Fibroblast of lung (primary cell): ENCODE measurements at regions not wholly inside any gene's neighbourhood (a gene's known extent, or its start where the extent isn't known, plus 50 kb on each side); places are given as distances from the start of the nearest gene placed in this dataset.

Source experiments
- DNase-seq, 2 donors: peaks; one replicate each; pipeline versions ENCODE4 v3.0.0 to v3.0.0-alpha.2; 2010; ENCODE audit warnings: low read depth in 2 of 2
- H2AFZ ChIP-seq: 2 replicates; pipeline ENCODE4 v1.5.1; 2012; ENCODE audit warnings: low read length, control low read depth, inconsistent platforms
- H3K27ac ChIP-seq: 2 replicates; pipeline ENCODE4 v1.5.1; 2011; ENCODE audit warnings: low read length, control low read depth; ENCODE audit not compliant: insufficient read depth
- H3K27me3 ChIP-seq: 2 replicates; pipeline ENCODE4 v1.5.1; 2011; ENCODE audit warnings: mild to moderate bottlenecking, low read length; ENCODE audit not compliant: control insufficient read depth, insufficient read depth
- H3K36me3 ChIP-seq: 2 replicates; pipeline ENCODE4 v1.5.1; 2011; ENCODE audit warnings: low read length; ENCODE audit not compliant: control insufficient read depth, insufficient read depth
- H3K4me1 ChIP-seq: 2 replicates; pipeline ENCODE4 v1.5.1; 2011; ENCODE audit warnings: low read length; ENCODE audit not compliant: control insufficient read depth, insufficient read depth; ENCODE audit errors: extremely low read depth
- H3K4me2 ChIP-seq: 2 replicates; pipeline ENCODE4 v1.5.1; 2011; ENCODE audit warnings: low read length, control low read depth; ENCODE audit not compliant: insufficient read depth; ENCODE audit errors: extremely low read depth
- H3K4me3 ChIP-seq, 4 experiments: fragments of 200-600 bp in 1 of 4; sonication (generic) in 1 of 4; replicated peaks in 1 of 4; 2 replicates each; pipeline ENCODE4 v1.5.1; 2011 to 2016; ENCODE audit warnings: low read length in 4 of 4, low read depth in 3 of 4, mild to moderate bottlenecking in 3 of 4, control low read depth in 2 of 4, inconsistent platforms in 1 of 4, mixed read lengths in 1 of 4; ENCODE audit not compliant: insufficient read depth in 1 of 4; ENCODE audit errors: control extremely low read depth in 1 of 4
- H3K79me2 ChIP-seq: 2 replicates; pipeline ENCODE4 v1.5.1; 2012; ENCODE audit warnings: mild to moderate bottlenecking, low read length, inconsistent platforms; ENCODE audit not compliant: control insufficient read depth, insufficient read depth
- H3K9ac ChIP-seq: 2 replicates; pipeline ENCODE4 v1.5.1; 2011; ENCODE audit warnings: mild to moderate bottlenecking, low read length, control low read depth; ENCODE audit not compliant: insufficient read depth
- H3K9me3 ChIP-seq: 2 replicates; pipeline ENCODE4 v1.5.1; 2012; ENCODE audit warnings: low read depth, low read length; ENCODE audit not compliant: control insufficient read depth, insufficient read depth
- H4K20me1 ChIP-seq: 2 replicates; pipeline ENCODE4 v1.5.1; 2011; ENCODE audit warnings: low read length; ENCODE audit not compliant: control insufficient read depth, insufficient read depth; ENCODE audit errors: extremely low read depth
- EZH2 ChIP-seq: IDR thresholded peaks from 2 replicates; pipeline ENCODE4 v1.5.1; 2012; ENCODE audit warnings: low read length, control low read depth, mild to moderate bottlenecking; ENCODE audit errors: missing control alignments
- TF ChIP-seq, protein P1 (sequence below), 2 donors: IDR thresholded peaks in 1 of 2; conservative IDR thresholded peaks in 1 of 2; 1 replicate in 1 of 2; 2 replicates in 1 of 2; pipeline ENCODE4 v1.5.1; 2011 to 2012; ENCODE audit warnings: low read length in 2 of 2, control low read depth in 1 of 2, inconsistent platforms in 1 of 2, low read depth in 1 of 2, mild to moderate bottlenecking in 1 of 2

DNA sequence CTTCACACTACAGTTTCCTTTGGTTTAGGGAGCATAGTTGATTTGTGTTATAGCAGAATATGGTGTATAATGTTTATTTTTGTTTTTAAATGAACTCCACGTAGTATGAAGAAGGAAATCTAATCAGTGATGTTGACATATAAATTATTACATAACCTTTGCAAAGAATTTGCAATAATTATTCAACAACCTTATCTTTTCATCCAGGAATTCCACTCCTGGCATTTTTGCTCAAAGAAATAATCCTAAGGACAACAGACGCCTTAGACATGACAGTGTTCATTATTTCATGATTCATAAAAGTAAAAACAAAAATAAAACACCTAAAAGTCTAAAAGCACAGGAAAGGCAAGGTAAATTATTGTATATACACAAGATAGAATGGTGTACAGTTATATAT, 229.2 kb downstream of the EPM2A start:
- Histone ChIP-seq H3K79me2 (no peaks in the 10 kb centered on the region), H2AFZ (no peak overlapping the region), H3K4me3 (no peak overlapping the region), H3K9me3 (no peaks in the 10 kb centered on the region), H3K27me3 (no peaks in the 10 kb centered on the region), H3K4me2 (no peak overlapping the region), H3K4me1 (no peaks in the 10 kb centered on the region), H3K36me3 (no peaks in the 10 kb centered on the region), H4K20me1 (no peaks in the 10 kb centered on the region), H3K9ac (no peak overlapping the region), H3K27ac (no peak overlapping the region)
- TF ChIP-seq, protein P1, sequence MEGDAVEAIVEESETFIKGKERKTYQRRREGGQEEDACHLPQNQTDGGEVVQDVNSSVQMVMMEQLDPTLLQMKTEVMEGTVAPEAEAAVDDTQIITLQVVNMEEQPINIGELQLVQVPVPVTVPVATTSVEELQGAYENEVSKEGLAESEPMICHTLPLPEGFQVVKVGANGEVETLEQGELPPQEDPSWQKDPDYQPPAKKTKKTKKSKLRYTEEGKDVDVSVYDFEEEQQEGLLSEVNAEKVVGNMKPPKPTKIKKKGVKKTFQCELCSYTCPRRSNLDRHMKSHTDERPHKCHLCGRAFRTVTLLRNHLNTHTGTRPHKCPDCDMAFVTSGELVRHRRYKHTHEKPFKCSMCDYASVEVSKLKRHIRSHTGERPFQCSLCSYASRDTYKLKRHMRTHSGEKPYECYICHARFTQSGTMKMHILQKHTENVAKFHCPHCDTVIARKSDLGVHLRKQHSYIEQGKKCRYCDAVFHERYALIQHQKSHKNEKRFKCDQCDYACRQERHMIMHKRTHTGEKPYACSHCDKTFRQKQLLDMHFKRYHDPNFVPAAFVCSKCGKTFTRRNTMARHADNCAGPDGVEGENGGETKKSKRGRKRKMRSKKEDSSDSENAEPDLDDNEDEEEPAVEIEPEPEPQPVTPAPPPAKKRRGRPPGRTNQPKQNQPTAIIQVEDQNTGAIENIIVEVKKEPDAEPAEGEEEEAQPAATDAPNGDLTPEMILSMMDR (conservative IDR thresholded peaks at IDR 0.05 in 1 of 2, IDR thresholded peaks at IDR 0.05 in 1 of 2; ENCODE audit: low read depth in 1 of 2, low read length in 2 of 2), result no peak
- TF ChIP-seq EZH2, result no peak
- DNase-seq, result no peak

DNA sequence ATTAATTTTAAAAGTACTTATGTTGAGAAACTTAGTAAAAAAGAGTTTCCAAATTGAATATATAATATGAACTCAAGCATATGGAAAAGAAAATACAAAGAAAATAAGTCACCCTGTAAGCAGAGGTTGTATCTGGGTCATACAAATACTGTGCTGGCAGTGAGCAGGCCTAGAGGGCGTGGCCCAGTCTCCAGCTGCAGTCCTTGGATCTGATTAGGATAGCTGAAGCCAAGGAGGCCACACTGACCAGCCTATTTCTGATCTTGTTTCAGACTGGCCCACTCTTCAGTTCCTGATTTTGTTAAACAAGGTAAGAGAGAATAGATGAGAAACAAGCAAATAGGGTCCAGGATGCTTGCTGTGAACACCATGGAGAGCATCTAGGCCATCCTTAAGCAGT, 228.8 kb downstream of the EPM2A start:
- H2AFZ ChIP-seq, result no peak overlapping the region
- TF ChIP-seq, protein P1 (conservative IDR thresholded peaks at IDR 0.05 in 1 of 2, IDR thresholded peaks at IDR 0.05 in 1 of 2; ENCODE audit: low read depth in 1 of 2, low read length in 2 of 2), result no peak
- no peak for TF ChIP-seq EZH2
- no peak overlapping the region for H3K9ac ChIP-seq
- no peaks in the 10 kb centered on the region for H3K36me3 ChIP-seq
- no peak overlapping the region for H3K27ac ChIP-seq
- H3K4me3 ChIP-seq, result no peak overlapping the region
- no peak overlapping the region for H3K4me2 ChIP-seq
- H3K4me1 ChIP-seq, result no peaks in the 10 kb centered on the region
- H3K9me3 ChIP-seq, result no peaks in the 10 kb centered on the region
- H4K20me1 ChIP-seq, result no peaks in the 10 kb centered on the region
- DNase-seq, result peak in 1 of 2 donors; percentile 26
- no peaks in the 10 kb centered on the region for H3K79me2 ChIP-seq
- H3K27me3 ChIP-seq, result no peaks in the 10 kb centered on the region

DNA sequence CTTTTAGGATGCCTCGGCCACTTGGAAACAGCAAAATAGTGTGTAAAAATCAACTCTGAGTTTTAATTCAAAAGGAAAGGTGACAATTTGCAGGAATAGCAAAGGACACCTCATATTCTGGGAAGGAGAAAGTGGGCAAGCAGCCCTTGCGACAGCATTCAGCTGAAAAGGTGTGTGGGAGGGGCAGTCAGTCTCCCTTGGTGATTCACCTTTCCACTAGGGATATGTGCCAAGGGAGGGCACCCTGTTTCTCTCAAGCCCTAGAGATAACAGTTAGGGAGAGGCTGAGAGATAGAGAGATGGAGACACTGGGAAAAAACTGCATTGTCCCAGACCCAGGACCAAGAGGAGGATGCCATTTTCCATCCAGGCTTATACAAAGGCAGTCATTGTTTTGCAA, 228.1 kb downstream of the EPM2A start:
- Histone ChIP-seq H3K27me3 (no peaks in the 10 kb centered on the region), H4K20me1 (no peaks in the 10 kb centered on the region), H3K9ac (no peak overlapping the region), H3K4me3 (no peak overlapping the region), H3K36me3 (no peaks in the 10 kb centered on the region), H3K9me3 (no peaks in the 10 kb centered on the region), H3K27ac (no peak overlapping the region), H3K79me2 (no peaks in the 10 kb centered on the region), H2AFZ (no peak overlapping the region), H3K4me2 (no peak overlapping the region), H3K4me1 (no peaks in the 10 kb centered on the region)
- TF ChIP-seq, protein P1 (conservative IDR thresholded peaks at IDR 0.05 in 1 of 2, IDR thresholded peaks at IDR 0.05 in 1 of 2; ENCODE audit: low read depth in 1 of 2, low read length in 2 of 2), result no peak
- no peak for TF ChIP-seq EZH2
- DNase-seq, result no peak
